Fibroblast of skin of abdomen (primary cell): ENCODE measurements at regions not wholly inside any gene's neighbourhood (a gene's known extent, or its start where the extent isn't known, plus 50 kb on each side); places are given as distances from the start of the nearest gene placed in this dataset.
"Not testable (repeated sequence)": the region's sequence is repeated elsewhere in the genome, so short reads cannot be mapped to it uniquely, and the experiment has no call there.

Experiments used
- DNase-seq: peaks from one replicate; pipeline ENCODE4 v3.0.0-alpha.2; 2013

DNA sequence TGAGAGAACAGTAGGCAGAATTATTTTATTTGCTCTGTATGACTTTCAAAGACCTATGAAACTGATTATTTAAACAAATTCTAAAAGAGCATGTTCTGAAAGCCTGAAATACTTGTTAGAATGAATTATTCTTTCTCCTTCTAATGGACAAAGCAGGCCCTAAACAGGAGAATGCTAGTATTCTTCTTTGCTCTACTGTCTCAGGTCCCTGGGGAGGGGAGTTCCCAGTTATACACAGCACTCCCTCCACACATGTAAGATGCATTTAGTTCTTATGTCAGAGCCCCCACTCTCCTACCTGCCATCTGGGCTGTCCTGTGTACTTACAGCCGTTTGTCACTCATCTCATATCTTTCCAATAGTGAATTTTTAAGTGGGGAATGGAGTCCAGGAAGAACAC is 633.5 kb upstream of the ANKRD30A start:
- DNase-seq, result no peak

GRCh38 chr10:36489611-36490228 is 635.7 kb upstream of the ANKRD30A start:
- peak; percentile 72 for DNase-seq

DNA sequence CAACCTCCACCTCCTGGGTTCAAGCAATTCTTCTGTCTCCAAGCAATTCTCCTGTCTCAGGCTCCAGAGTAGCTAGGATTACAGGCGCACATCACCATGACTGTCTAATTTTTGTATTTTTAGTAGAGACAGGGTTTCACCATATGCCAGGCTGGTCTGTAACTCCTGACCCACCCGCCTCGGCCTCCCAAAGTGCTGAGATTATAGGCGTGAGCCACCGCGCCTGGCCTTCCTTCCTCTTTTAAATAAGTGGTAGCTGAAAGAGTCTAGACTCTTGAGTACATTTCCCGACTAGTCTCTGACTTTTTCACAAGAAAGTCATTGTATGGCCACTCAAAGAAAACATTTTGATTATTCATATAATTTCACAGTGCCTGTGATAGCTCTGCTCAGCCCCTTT is 636.2 kb upstream of the ANKRD30A start:
- DNase-seq, result no peak

- no peak for DNase-seq
Measured at GRCh38 chr10:36488579-36488978, 636.8 kb upstream of the ANKRD30A start.

DNA sequence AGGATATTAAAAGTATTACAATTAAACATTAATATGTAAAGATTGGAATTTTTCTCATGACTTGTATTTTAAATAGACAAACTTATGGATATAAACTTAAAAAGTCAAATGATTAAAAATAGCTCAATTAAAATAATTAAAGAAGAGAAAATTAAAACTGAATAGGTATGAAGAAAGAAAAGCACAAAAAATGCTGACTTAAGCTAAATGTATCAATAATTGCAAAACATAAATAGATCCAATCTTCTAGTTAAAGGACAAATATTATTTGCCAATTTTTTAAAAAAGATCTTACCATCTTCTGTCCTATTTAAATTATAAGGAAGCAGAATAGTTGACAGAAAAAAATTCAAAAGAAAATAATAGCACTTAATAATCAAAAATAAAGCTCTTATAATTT is 646.3 kb upstream of the ANKRD30A start:
- no peak for DNase-seq

- DNase-seq, result no peak
Measured at GRCh38 chr10:36476399-36476798, 649.0 kb upstream of the ANKRD30A start.

DNA sequence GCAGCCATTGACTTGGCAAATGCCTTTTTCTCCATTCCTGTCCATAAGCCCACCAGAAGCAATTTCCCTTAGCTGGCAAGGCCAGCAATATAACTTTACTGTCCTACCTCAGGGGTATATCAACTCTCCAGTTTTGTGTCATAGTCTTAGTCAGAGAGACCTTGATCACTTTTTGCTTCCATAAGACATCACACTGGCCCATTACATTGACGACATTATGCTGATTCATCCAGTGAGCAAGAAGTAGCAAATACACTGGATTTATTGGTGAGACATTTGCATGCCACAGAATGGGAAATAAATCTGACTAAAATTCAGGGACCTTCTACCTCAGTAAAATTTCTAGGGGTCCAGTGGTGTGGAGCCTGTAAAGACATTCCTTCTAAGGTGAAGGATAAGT is 649.7 kb upstream of the ANKRD30A start:
- no peak for DNase-seq

GRCh38 chr10:36474456-36474855 is 650.9 kb upstream of the ANKRD30A start:
- no peak for DNase-seq

DNA sequence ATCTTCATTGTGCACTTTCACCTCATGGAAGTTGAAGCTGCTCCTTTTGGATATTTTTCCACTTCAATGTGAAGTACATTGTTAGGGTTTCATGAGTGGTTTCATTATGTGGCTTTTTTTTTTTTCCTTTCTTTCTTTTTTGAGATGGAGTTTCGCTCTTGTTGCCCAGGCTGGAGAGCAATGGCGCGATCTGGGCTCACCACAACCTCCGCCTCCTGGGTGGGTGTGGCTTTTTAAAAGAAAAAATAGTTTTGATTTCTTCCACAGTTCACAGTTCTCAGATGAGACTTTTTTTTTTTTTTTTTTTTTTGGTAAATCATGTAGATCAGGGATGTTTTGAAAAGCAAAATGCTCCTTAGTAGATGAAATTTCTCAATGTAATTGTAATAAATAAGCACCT is 652.3 kb upstream of the ANKRD30A start:
- DNase-seq, result no peak

DNA sequence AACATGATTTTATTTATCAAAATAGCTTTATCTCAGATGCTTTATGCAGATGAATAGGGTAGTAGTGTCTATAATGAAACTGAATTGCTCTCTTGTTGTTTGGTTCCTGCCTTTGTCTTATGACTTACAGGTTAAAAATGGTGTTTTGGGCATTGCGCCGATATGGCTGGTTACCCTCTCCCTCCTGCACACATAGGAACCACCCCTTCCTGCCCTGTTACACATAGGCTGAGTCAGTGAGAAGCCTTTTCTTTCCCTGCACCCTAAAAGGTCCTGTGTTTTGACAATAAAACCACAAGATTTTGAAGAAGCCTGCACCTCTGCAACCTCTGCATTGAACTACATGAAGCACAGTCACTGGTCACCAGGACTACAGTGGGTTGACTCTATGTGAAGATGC is 655.8 kb upstream of the ANKRD30A start:
- DNase-seq, result peak; percentile 54

DNA sequence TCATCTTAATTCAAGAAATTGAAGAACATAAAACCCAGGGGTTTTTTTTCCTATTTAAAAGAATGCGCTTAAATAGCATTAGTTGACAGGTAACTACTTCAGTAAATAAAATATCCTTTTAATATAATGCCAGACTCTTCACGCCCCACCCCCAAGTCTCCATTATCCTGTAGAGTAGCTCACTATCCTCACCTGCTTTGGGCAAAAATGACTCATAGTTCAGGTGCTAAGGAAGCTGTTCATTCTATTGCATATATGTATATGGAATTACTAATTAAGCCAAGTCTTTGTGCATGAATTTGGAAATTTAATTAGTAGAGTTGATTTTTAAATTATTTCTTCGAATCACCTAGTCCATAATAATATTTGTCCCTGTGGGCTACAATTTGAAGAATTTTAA is 656.8 kb upstream of the ANKRD30A start:
- no peak for DNase-seq

DNA sequence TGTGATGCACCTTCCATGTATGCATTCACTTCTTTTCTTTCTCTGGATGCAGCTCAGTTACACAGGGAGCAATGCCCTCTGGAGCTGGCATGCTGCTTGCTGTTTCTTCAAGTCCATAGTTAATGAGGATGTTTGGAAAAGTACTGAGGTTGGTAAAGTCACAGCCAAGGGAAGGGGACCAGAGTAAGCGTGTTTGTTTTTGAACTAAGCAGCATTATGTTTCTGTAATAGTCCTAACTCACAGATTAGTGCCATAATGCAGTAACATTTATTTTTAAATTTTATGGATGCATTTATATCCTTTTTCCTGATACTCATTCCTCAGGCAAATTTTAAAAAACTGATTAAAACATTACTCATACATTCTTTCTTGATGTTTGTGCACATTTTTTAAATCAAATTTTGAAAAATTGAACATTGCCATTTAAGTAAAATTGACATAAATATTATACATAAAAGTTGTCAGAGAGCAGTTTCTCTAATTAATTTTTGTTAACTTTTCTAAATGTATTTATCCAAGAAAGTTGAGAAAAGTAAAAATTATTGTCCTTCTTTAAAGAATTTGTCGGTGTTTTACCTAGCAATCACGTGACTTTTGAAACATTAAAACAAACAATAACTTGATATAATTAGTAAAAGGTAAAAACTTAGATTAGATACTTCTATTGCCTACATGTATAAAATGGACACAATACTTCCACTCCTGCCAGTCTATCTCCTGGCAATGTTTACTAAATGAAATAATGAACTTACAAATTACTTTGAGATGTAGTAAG is 659.6 kb upstream of the ANKRD30A start:
- DNase-seq, result no peak

DNA sequence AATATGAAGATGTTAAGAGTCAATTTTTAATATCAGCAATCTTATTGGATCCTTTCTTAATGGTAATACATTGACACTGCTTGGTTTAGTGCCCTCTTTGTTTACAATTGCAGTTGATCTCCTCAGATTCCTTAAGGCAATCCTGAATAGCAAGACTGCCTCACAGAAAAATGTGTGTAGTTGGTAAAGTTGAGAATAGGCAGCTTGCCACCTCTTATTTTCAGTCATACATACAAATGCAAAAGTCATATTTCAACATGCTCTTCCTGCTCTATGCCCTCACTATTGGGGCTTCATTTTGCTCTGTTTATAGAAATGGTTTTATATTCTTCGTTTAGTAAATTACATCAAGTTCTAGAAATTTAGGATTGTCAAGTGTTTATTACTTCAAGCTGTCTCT is 661.1 kb upstream of the ANKRD30A start:
- no peak for DNase-seq

- DNase-seq, result no peak
Measured at GRCh38 chr10:36463390-36463789, 662.0 kb upstream of the ANKRD30A start.

GRCh38 chr10:36462194-36462593 is 663.2 kb upstream of the ANKRD30A start:
- no peak for DNase-seq

GRCh38 chr10:36458437-36458836 is 667.0 kb upstream of the ANKRD30A start:
- not testable (repeated sequence) for DNase-seq

DNA sequence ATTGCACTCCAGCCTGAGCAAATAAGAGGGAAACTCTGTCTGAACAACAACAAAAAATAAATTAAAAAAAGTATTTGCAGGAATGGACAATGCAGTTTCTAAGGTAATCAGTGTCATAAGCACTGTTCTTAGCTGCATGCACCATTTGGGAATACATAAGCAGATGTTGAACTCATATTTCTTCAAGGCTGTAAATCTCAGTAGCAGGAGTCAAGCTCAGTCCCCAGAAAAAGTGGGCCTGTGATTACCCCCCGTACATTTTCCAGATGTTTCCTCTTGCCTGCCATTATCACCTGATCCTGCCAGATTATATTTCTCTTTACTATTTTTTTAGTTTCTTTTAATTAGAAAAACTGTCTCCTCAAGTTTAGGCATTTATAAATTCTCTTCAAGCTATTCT is 667.6 kb upstream of the ANKRD30A start:
- no peak for DNase-seq

DNA sequence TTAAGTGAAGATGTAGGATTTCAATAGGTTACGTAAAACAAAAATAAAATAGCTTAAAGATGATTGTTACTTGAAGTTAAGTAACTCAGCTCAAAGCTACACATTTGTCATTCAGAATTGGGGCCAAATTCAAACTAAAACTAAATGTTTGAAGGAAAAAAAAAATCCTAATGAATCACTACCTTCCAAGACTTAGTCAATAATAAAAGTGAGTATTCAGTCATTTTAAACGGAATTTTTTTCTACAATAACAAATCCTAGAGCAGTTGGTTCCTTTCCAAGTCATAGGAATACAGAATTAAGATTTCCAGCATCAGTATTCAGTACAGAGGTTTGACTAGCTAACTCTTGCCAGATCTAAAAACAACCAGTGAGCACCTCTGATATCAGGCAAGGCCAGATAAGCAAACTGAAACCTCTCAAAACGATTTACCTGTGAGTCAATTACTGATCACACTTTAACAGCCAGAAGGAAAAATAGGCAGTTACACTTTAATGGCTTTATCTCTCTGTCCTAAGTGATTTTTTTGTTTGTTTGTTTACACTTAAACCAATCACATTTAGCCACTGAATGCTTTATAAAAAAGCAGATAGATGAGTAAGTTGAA is 669.8 kb upstream of the ANKRD30A start:
- no peak for DNase-seq

GRCh38 chr10:36452851-36453250 is 672.5 kb upstream of the ANKRD30A start:
- DNase-seq, result no peak

DNA sequence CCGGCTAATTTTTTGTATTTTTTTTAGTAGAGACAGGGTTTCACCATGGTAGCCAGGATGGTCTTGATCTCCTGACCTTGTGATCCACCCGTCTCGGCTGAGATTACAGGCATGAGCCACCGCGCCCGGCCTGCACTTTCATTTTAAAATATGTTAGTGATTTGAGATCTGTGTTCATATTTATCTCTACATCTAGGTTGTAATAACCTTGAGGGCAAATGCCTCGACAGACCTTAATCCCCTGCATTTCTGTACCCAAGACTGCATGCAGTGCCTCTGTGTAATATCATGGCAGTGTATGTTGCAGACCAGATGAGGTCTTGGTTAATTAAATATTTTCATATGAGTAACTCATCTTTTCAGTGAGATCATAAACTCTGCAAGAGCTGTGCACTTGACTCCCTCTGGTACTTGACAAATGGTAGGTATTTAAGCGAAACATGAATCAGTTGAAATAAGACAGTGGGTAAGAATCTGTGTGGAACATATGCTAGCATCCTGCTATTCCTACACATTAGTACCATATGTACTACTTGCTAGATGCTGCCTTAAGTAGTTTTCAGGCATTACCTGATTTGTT is 673.9 kb upstream of the ANKRD30A start:
- peak; percentile 66 for DNase-seq

- peak; percentile 83 for DNase-seq
Measured at GRCh38 chr10:36450380-36450779, 675.0 kb upstream of the ANKRD30A start.

DNA sequence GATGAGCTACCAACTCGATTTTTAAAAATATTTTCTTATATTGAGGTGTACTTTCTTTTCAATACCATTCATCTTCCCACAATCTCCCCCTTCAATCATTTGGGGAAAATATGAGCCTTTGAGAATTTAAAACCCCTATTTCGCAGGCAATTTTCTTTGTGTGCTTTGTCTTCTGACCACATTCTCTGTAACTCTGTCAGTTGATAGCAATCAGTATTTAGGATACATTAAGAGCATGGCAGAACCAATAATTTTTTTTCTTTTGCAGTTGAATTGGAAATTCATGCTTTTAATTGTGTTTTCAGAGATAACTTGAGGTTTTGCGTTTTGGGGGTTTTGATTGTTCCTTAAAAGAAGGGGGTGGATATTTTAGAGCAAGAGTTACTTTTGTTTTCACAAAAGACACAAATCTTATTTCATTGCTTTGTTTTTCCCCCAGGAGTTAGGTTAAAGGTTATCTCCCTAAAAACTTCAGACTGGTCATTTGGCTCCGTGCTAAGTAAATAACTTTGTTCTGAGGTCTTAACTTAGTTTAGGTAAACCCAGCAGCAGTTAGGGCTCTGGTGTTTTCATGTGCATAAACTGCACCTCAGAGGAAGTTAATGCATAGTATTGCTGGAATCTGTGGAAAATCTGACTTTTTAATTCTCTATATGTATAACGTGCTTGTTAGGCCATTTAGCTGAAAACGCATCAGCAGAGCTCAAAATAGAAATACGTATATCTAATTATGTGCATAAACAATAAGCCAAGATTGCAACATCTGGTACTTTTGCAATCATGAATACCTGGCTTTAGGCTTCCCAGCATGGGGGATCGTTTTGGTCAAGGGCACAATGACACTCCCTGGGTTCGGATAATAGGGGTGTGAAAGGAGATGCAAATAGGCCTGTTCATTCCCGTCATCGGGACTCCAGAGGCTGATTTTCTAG is 676.4 kb upstream of the ANKRD30A start:
- DNase-seq, result no peak

- DNase-seq, result no peak
Measured at GRCh38 chr10:36446881-36447280, 678.5 kb upstream of the ANKRD30A start.
